ENCODE measurements at regions not wholly inside any gene's neighbourhood (a gene's known extent, or its start where the extent isn't known, plus 50 kb on each side); places are given as distances from the start of the nearest gene placed in this dataset.
"Not testable (repeated sequence)": the region's sequence is repeated elsewhere in the genome, so short reads cannot be mapped to it uniquely, and the experiment has no call there.

GRCh38 chr12:131313635-131314034 lies 359.9 kb downstream of the ADGRD1 start:
- DNase-seq (ENCODE audit: low spot score): no peak

GRCh38 chr12:131314524-131315090 lies 360.9 kb downstream of the ADGRD1 start:
- DNase-seq (ENCODE audit: low spot score): no peak

- DNase-seq (ENCODE audit: low spot score): no peak
Observed at GRCh38 chr12:131315601-131316000, 361.9 kb downstream of the ADGRD1 start.

- DNase-seq (ENCODE audit: low spot score): no peak
Observed at GRCh38 chr12:131316388-131316787, 362.7 kb downstream of the ADGRD1 start.

- no peak for DNase-seq (ENCODE audit: low spot score)
Observed at GRCh38 chr12:131318045-131318685, 364.5 kb downstream of the ADGRD1 start.

- no peak for DNase-seq (ENCODE audit: low spot score)
Observed at GRCh38 chr12:131321988-131322387, 368.3 kb downstream of the ADGRD1 start.

GRCh38 chr12:131322460-131322859 lies 368.8 kb downstream of the ADGRD1 start:
- not testable (repeated sequence) for DNase-seq (ENCODE audit: low spot score)

GRCh38 chr12:131323879-131324278 lies 370.2 kb downstream of the ADGRD1 start:
- no peak for DNase-seq (ENCODE audit: low spot score)

- DNase-seq (ENCODE audit: low spot score): no peak
Observed at GRCh38 chr12:131327521-131328488, 374.1 kb downstream of the ADGRD1 start.

GRCh38 chr12:131328861-131329845 lies 375.4 kb downstream of the ADGRD1 start:
- DNase-seq (ENCODE audit: low spot score): not testable (repeated sequence)

- DNase-seq (ENCODE audit: low spot score): no peak
Observed at GRCh38 chr12:131330106-131330815, 376.6 kb downstream of the ADGRD1 start.

- no peak for DNase-seq (ENCODE audit: low spot score)
Observed at GRCh38 chr12:131331148-131331750, 377.5 kb downstream of the ADGRD1 start.

- DNase-seq (ENCODE audit: low spot score): no peak
Observed at GRCh38 chr12:131332224-131332623, 378.5 kb downstream of the ADGRD1 start.

GRCh38 chr12:131333136-131333535 lies 377.8 kb upstream of the SFSWAP start:
- no peak for DNase-seq (ENCODE audit: low spot score)

- DNase-seq (ENCODE audit: low spot score): no peak
Observed at GRCh38 chr12:131333621-131334440, 377.1 kb upstream of the SFSWAP start.

GRCh38 chr12:131334835-131335234 lies 376.1 kb upstream of the SFSWAP start:
- no peak for DNase-seq (ENCODE audit: low spot score)

- no peak for DNase-seq (ENCODE audit: low spot score)
Observed at GRCh38 chr12:131335456-131335855, 375.4 kb upstream of the SFSWAP start.

- not testable (repeated sequence) for DNase-seq (ENCODE audit: low spot score)
Observed at GRCh38 chr12:131337861-131338260, 373.0 kb upstream of the SFSWAP start.

GRCh38 chr12:131340616-131341210 lies 370.2 kb upstream of the SFSWAP start:
- DNase-seq (ENCODE audit: low spot score): no peak
